EH (cell line): ENCODE measurements at regions not wholly inside any gene's neighbourhood (a gene's known extent, or its start where the extent isn't known, plus 50 kb on each side); places are given as distances from the start of the nearest gene placed in this dataset.

ENCODE experiments used
- DNase-seq: peaks from one replicate; pipeline ENCODE4 v3.0.0-alpha.2; 2015; ENCODE audit warnings: low read depth

GRCh38 chr1:229762891-229763290 is 136.8 kb downstream of the URB2 start:
- no peak for DNase-seq

- DNase-seq = no peak
Measured at GRCh38 chr1:229768232-229768631, 142.2 kb downstream of the URB2 start.

GRCh38 chr1:229769006-229769405 is 143.0 kb downstream of the URB2 start:
- no peak for DNase-seq

- DNase-seq = no peak
Measured at GRCh38 chr1:229769809-229770208, 143.8 kb downstream of the URB2 start.

GRCh38 chr1:229778794-229779193 is 152.7 kb downstream of the URB2 start:
- no peak for DNase-seq

GRCh38 chr1:229781453-229781852 is 155.4 kb downstream of the URB2 start:
- DNase-seq = no peak

GRCh38 chr1:229782469-229782868 is 156.4 kb downstream of the URB2 start:
- no peak for DNase-seq

DNA sequence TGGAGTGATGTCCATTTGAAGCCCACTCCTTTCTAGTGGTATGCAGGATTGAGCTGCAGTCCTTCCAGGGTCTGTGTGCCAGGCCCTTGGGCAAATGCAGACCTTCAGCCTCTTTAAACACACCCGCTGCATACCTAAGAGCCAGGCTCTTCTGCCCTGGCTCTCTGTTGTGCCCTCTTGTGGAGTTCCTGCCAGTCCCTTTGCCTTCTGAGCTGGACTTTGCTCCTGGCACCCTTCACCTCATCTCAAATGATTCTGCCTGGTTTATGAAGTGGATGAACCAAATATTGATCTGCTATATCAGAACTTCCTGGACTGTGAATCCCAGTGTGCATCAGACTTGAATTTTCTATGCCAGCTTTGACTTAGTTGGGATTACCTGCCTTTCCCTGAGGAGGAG is 158.8 kb downstream of the URB2 start:
- no peak for DNase-seq

DNA sequence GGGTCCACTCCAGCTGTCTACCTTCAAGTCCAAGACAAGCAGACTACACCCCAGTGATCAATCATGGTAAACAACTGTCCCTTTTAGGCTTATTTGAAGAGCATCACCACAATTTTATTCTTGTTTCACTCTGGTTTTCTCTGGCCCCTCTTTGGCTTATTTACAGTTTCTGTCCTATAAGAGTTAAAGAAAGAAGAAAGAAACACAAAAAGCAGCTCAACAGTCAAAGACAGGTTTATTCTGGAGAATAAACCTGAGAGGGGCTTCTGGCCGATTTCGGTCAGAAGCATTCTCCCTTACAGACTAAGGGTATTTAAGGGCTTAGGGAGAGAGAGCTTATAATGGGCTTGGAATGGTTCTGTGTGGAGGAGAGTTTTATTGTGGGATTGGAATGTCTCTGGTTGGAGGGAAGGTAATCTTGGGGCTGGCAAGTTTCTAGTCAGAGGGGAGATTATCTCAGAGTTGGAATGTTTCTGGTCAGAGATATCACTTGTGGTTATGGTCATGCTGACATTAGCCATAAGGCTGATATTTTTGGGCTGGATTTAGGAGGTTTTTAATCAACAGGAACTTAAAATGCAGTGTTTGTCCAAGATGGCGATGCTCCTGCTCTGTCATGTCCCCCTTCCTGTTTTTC is 161.0 kb downstream of the URB2 start:
- DNase-seq = no peak

DNA sequence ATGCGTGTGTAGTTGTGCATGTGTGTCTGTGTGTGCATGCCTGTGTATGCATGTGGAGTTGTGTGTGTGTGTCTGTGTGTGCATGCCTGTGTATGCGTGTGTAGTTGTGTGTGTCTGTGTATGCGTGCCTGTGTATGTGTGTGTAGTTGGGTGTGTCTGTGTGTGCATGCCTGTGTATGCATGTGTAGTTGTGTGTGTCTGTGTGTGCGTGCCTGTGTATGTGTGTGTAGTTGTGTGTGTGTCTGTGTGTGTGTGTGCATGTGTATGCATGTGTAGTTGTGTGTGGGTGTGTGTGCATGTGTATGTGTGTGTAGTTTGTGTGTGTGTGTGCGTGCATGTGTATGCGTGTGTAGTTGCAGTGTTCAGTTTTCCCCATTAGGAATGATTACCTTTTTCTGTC is 162.0 kb downstream of the URB2 start:
- DNase-seq = no peak

GRCh38 chr1:229792012-229792975 is 166.2 kb downstream of the URB2 start:
- no peak for DNase-seq

DNA sequence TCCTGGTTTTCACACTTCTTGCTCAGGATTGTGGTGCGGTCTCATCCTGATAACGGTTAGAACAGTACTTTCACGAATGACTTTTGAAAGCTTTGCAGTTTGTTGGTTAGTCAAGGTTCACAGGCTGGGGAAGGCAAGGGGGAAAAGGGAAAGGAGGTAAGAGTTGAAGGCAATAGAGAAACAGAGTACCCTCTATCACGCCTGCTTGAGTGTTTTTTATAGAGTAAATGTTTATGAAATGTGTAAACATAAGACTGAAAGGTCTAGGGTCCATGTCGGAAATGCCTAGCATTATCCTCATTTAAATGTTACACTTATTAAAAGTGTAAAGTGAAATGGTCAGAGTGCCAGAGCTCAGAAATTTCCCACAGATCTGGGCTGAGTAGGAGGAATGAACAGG is 167.4 kb downstream of the URB2 start:
- DNase-seq = no peak

GRCh38 chr1:229798558-229798957 is 172.5 kb downstream of the URB2 start:
- DNase-seq = no peak

DNA sequence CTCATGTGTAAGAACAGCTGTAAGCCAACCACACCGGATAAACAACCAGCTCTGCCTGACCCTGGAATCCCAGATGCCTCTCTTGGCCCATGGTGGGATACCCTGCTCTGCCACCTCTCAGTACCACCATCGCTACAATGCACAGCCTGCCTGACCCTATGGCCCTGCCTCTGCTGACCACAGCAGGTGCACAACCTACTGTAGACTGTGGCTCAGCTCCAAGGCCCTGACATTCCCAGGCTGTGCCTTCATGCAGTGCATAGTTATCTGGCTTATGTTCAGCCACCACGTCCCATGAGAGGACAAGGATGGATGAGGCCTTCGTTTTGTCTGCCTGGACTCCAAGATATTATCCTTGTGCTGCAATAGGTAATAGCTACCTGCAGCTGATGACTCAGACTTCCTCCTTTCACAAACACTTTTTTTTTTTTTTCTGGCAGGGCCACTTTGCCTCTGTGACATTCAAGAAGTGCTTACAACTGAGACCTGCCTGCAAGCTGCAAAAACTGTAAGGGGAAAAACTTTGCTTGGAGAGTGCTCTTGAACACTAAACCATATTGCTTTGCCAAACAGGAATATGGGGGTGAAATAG is 177.7 kb downstream of the URB2 start:
- DNase-seq = no peak

DNA sequence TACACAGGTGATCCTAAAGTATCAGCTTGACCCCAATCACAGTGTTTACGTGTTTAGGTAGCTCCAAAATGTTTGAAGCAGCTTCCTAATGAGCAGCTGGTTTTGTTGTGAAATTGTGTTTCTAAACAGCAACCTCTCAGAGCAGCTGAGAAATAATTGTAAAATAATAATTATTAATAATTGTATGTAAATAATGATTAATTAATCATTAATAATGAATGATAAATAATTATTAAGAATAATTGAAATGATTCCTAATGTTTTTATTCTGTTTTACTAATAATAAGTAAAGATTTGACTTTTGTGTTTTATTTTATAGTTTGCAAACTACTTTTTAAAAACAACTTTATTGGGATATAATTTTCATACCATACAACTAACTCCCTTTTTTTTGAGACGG is 182.2 kb downstream of the URB2 start:
- no peak for DNase-seq

DNA sequence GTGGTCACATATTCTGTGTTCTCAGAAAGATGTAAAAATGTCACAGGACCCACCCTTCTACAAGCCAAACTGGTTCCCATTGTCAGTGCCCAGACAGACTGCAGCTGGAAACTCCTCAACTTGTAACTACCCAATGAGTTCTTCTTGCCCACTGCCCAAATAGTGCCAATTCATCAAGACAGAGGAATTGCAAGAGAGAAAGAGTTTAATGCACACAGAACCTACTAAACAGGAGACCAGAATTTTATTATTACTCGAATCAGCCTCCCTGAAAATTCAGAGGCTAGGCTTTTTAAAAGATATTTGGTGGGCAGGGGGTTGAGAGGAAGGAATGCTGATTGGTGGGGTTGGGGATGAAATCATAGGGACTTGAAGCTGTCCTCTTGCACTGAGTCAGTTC is 184.1 kb downstream of the URB2 start:
- no peak for DNase-seq

DNA sequence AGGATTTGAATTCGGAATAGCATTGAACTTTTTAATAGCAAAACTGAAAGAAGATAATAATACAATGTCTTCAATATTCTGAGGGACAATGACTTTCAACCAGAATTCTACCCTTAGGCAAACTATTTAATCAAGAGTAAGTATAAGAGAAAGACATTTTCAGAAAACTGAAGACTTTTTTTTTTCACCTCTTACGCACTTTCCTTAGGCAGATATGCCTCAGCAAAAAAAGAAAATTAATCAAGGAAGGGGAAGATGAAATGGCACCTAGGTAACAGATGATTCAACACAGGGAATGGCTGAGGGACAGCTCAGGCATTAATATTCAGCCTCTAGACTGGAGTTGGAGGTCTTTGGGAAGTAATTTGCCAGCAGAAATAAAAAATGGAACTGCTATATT is 184.9 kb downstream of the URB2 start:
- no peak for DNase-seq

DNA sequence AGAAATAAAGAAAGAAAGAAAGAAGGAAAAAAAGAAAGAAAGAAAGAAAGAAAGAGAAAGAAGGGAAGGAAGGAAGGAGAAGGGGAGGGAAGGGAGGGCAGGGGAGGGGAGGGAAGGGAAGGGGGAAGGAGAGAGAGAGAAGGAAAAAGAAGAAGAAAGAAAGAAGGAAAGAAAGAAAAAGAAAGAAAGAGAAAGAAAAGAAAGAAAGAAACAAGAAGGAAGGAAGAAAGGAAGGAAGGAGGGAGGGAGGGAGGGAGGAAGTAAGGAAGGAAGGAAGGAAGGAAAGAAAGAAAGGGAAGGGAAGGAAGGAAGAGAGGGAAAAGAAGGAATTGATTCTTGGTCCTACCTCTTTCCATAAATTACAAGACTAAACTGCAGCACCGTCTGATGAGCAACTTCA is 186.1 kb downstream of the URB2 start:
- no peak for DNase-seq

DNA sequence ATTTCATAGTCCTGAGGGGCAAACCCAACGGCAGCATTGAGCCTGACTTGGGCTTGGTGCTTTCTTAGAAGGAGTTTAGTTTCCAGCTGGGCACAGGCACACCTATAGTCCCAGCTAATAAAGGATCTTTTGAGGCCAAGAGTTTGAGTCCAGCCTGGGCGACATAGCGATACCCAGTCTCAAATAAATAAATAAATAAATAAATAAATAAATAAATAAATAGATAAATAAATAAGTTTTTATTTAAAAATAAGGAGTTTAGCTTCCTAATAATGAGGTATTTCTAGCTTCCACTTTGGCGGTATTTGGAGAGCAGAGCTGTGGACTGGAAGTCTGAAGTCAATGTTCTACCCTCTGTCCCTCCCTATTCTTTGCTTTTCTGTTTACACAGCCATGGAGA is 186.6 kb downstream of the URB2 start:
- no peak for DNase-seq

GRCh38 chr1:229815076-229815475 is 189.0 kb downstream of the URB2 start:
- no peak for DNase-seq

- DNase-seq = no peak
Measured at GRCh38 chr1:229815961-229816360, 189.9 kb downstream of the URB2 start.

DNA sequence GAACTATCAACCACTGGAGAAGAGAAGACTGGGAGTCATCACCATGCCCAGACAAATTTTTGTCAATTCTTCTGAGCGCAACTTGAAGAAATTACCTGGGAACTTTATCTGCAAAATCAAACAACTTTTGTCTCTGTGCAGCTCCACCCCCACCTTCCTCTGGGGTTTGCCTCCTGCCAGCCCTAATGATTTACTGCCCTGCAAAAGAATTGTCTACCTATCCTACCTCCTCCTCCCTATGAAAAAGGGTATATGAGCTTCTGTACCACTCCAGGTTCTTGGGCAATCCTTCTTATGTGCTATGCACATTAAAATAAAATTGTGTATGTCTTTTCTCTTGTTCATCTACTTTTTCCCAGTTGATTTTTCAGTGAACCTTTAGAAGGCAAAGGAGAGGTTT is 191.9 kb downstream of the URB2 start:
- DNase-seq = no peak

GRCh38 chr1:229819091-229819490 is 193.0 kb downstream of the URB2 start:
- no peak for DNase-seq
